ENCODE measurements at regions not wholly inside any gene's neighbourhood (a gene's known extent, or its start where the extent isn't known, plus 50 kb on each side); places are given as distances from the start of the nearest gene placed in this dataset.

- TF ChIP-seq PATZ1 (CRISPR knock-in tag; IDR thresholded peaks at IDR 0.05; ENCODE audit: borderline replicate concordance) (no peak), ZNF70 (CRISPR knock-in tag; IDR thresholded peaks at IDR 0.05) (no peak), PPARA (CRISPR knock-in tag; IDR thresholded peaks at IDR 0.05; ENCODE audit: borderline replicate concordance) (no peak), ZFP3 (CRISPR knock-in tag; IDR thresholded peaks at IDR 0.05) (no peak), POU6F1 (CRISPR knock-in tag; IDR thresholded peaks at IDR 0.05; ENCODE audit: borderline replicate concordance, low read depth) (no peak), TOX (CRISPR knock-in tag; IDR thresholded peaks at IDR 0.05; ENCODE audit: borderline replicate concordance) (no peak)
Observed at GRCh38 chr4:104938624-104939023, 208.1 kb upstream of the TET2 start.

All from SK-N-SH treated with all-trans-retinoic acid at 6 μM for 48 hours (cell line).